Glutamatergic neuron (in vitro differentiated cells): ENCODE measurements at regions not wholly inside any gene's neighbourhood (a gene's known extent, or its start where the extent isn't known, plus 50 kb on each side); places are given as distances from the start of the nearest gene placed in this dataset.
"Not testable (repeated sequence)": the region's sequence is repeated elsewhere in the genome, so short reads cannot be mapped to it uniquely, and the experiment has no call there.

Source experiments
- DNase-seq: peaks from one replicate; pipeline ENCODE4 v3.0.0; 2022
- H3K27ac Mint-ChIP-seq: one replicate; pipeline ENCODE4 v1.8.0; 2020; ENCODE audit warnings: mild to moderate bottlenecking, mixed read lengths, inconsistent platforms; ENCODE audit not compliant: unreplicated experiment
- H3K27me3 Mint-ChIP-seq: one replicate; pipeline ENCODE4 v1.8.0; 2020; ENCODE audit warnings: mild to moderate bottlenecking, moderate library complexity, mixed read lengths, inconsistent platforms; ENCODE audit not compliant: unreplicated experiment
- H3K36me3 Mint-ChIP-seq: one replicate; pipeline ENCODE4 v1.8.0; 2020; ENCODE audit warnings: mild to moderate bottlenecking, mixed read lengths, inconsistent platforms; ENCODE audit not compliant: unreplicated experiment
- H3K4me1 Mint-ChIP-seq: one replicate; pipeline ENCODE4 v1.8.0; 2020; ENCODE audit warnings: mild to moderate bottlenecking, low read depth, mixed read lengths, inconsistent platforms; ENCODE audit not compliant: unreplicated experiment
- H3K4me3 Mint-ChIP-seq: one replicate; pipeline ENCODE4 v1.8.0; 2020; ENCODE audit warnings: mild to moderate bottlenecking, mixed read lengths, inconsistent platforms; ENCODE audit not compliant: unreplicated experiment
- H3K9me3 Mint-ChIP-seq: one replicate; pipeline ENCODE4 v1.8.0; 2020; ENCODE audit warnings: mild to moderate bottlenecking, moderate library complexity, mixed read lengths, inconsistent platforms; ENCODE audit not compliant: unreplicated experiment
- CTCF ChIP-seq: fragments of 200-600 bp; sonication (generic); IDR thresholded peaks from one replicate; pipeline ENCODE4 v1.5.0; 2021; ENCODE audit not compliant: partially characterized antibody, unreplicated experiment

- no peak overlapping the region for H3K27ac Mint-ChIP-seq
- no peak overlapping the region for H3K4me3 Mint-ChIP-seq
- no peaks in the 10 kb centered on the region for H3K27me3 Mint-ChIP-seq
- H3K9me3 Mint-ChIP-seq, result no peaks in the 10 kb centered on the region
- no peak for TF ChIP-seq CTCF
- no peaks in the 10 kb centered on the region for H3K36me3 Mint-ChIP-seq
- DNase-seq, result no peak
- no peaks in the 10 kb centered on the region for H3K4me1 Mint-ChIP-seq
Measured at GRCh38 chr4:42235304-42236021, 83.0 kb upstream of the BEND4 start.

GRCh38 chr4:42237010-42237409 is 84.6 kb upstream of the BEND4 start:
- Mint-ChIP-seq H3K27me3 (no peaks in the 10 kb centered on the region), H3K4me1 (no peaks in the 10 kb centered on the region), H3K9me3 (no peaks in the 10 kb centered on the region), H3K27ac (no peak overlapping the region), H3K36me3 (no peaks in the 10 kb centered on the region), H3K4me3 (no peak overlapping the region)
- no peak for DNase-seq
- no peak for TF ChIP-seq CTCF

GRCh38 chr4:42237451-42237850 is 85.0 kb upstream of the BEND4 start:
- no peak for TF ChIP-seq CTCF
- no peaks in the 10 kb centered on the region for H3K36me3 Mint-ChIP-seq
- no peak overlapping the region for H3K4me3 Mint-ChIP-seq
- no peaks in the 10 kb centered on the region for H3K4me1 Mint-ChIP-seq
- no peak overlapping the region for H3K27ac Mint-ChIP-seq
- no peak for DNase-seq
- H3K27me3 Mint-ChIP-seq, result no peaks in the 10 kb centered on the region
- no peaks in the 10 kb centered on the region for H3K9me3 Mint-ChIP-seq

- H3K27me3 Mint-ChIP-seq, result no peaks in the 10 kb centered on the region
- no peak for TF ChIP-seq CTCF
- no peak for DNase-seq
- no peaks in the 10 kb centered on the region for H3K9me3 Mint-ChIP-seq
- no peak overlapping the region for H3K27ac Mint-ChIP-seq
- no peaks in the 10 kb centered on the region for H3K36me3 Mint-ChIP-seq
- no peaks in the 10 kb centered on the region for H3K4me1 Mint-ChIP-seq
- no peak overlapping the region for H3K4me3 Mint-ChIP-seq
Measured at GRCh38 chr4:42248972-42249371, 96.5 kb upstream of the BEND4 start.

GRCh38 chr4:42252315-42252714 is 99.9 kb upstream of the BEND4 start:
- Mint-ChIP-seq H3K36me3 (no peaks in the 10 kb centered on the region), H3K9me3 (no peaks in the 10 kb centered on the region), H3K4me3 (no peak overlapping the region), H3K27ac (no peak overlapping the region), H3K4me1 (no peaks in the 10 kb centered on the region), H3K27me3 (no peaks in the 10 kb centered on the region)
- TF ChIP-seq CTCF, result no peak
- no peak for DNase-seq

GRCh38 chr4:42257645-42258044 is 105.2 kb upstream of the BEND4 start:
- not testable (repeated sequence) for H3K4me1 Mint-ChIP-seq, H3K4me3 Mint-ChIP-seq, H3K9me3 Mint-ChIP-seq, H3K27me3 Mint-ChIP-seq, H3K36me3 Mint-ChIP-seq, DNase-seq, H3K27ac Mint-ChIP-seq
